ENCODE measurements at regions not wholly inside any gene's neighbourhood (a gene's known extent, or its start where the extent isn't known, plus 50 kb on each side); places are given as distances from the start of the nearest gene placed in this dataset.

- TF ChIP-seq, protein P1, sequence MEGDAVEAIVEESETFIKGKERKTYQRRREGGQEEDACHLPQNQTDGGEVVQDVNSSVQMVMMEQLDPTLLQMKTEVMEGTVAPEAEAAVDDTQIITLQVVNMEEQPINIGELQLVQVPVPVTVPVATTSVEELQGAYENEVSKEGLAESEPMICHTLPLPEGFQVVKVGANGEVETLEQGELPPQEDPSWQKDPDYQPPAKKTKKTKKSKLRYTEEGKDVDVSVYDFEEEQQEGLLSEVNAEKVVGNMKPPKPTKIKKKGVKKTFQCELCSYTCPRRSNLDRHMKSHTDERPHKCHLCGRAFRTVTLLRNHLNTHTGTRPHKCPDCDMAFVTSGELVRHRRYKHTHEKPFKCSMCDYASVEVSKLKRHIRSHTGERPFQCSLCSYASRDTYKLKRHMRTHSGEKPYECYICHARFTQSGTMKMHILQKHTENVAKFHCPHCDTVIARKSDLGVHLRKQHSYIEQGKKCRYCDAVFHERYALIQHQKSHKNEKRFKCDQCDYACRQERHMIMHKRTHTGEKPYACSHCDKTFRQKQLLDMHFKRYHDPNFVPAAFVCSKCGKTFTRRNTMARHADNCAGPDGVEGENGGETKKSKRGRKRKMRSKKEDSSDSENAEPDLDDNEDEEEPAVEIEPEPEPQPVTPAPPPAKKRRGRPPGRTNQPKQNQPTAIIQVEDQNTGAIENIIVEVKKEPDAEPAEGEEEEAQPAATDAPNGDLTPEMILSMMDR (IDR thresholded peaks at IDR 0.05; ENCODE audit: low read length): no peak
- TF ChIP-seq EZH2phosphoT487 (IDR thresholded peaks at IDR 0.05; ENCODE audit: low read length): no peak
- no peak for TF ChIP-seq EZH2 (optimal IDR thresholded peaks at IDR 0.05; ENCODE audit: low read depth, low read length)
- Histone ChIP-seq H3K4me1 (ENCODE audit: low read length) (no peaks in the 10 kb centered on the region), H3K4me2 (ENCODE audit: low read depth, low read length) (no peak overlapping the region), H3K9me2 (replicated peaks; ENCODE audit: insufficient read depth, low read length) (no peaks in the 10 kb centered on the region), H4K20me1 (ENCODE audit: insufficient read depth, low read length) (no peaks in the 10 kb centered on the region), H3K9me3 (replicated peaks; ENCODE audit: insufficient read depth, low read length) (no peaks in the 10 kb centered on the region), H3K36me3 (replicated peaks; ENCODE audit: insufficient read depth, low read length) (no peaks in the 10 kb centered on the region), H3K27ac (ENCODE audit: low read length) (no peak overlapping the region), H3F3A (ENCODE audit: insufficient read depth, low read length) (no peaks in the 10 kb centered on the region), H2AFZ (ENCODE audit: low read length) (no peak overlapping the region), H3K79me2 (ENCODE audit: low read length) (no peaks in the 10 kb centered on the region), H3K9ac (ENCODE audit: low read length) (no peak overlapping the region), H3K27me3 (replicated peaks; ENCODE audit: insufficient read depth, low read length) (no peaks in the 10 kb centered on the region), H3K4me3 (ENCODE audit: low read length) (no peak overlapping the region)
- no peak for DNase-seq
Observed at GRCh38 chr5:39559923-39560322, 135.1 kb upstream of the DAB2 start.

- no peak for DNase-seq
- no peak overlapping the region for H3K27ac ChIP-seq (ENCODE audit: low read length)
- no peaks in the 10 kb centered on the region for H3F3A ChIP-seq (ENCODE audit: insufficient read depth, low read length)
- H3K9me3 ChIP-seq (replicated peaks; ENCODE audit: insufficient read depth, low read length): no peaks in the 10 kb centered on the region
- no peak overlapping the region for H2AFZ ChIP-seq (ENCODE audit: low read length)
- no peak overlapping the region for H3K4me2 ChIP-seq (ENCODE audit: low read depth, low read length)
- TF ChIP-seq, protein P1 (IDR thresholded peaks at IDR 0.05; ENCODE audit: low read length): no peak
- TF ChIP-seq EZH2 (optimal IDR thresholded peaks at IDR 0.05; ENCODE audit: low read depth, low read length) (no peak), EZH2phosphoT487 (IDR thresholded peaks at IDR 0.05; ENCODE audit: low read length) (no peak)
- H3K4me1 ChIP-seq (ENCODE audit: low read length): no peaks in the 10 kb centered on the region
- H4K20me1 ChIP-seq (ENCODE audit: insufficient read depth, low read length): no peaks in the 10 kb centered on the region
- H3K27me3 ChIP-seq (replicated peaks; ENCODE audit: insufficient read depth, low read length): no peaks in the 10 kb centered on the region
- no peak overlapping the region for H3K9ac ChIP-seq (ENCODE audit: low read length)
- no peaks in the 10 kb centered on the region for H3K79me2 ChIP-seq (ENCODE audit: low read length)
- H3K4me3 ChIP-seq (ENCODE audit: low read length): no peak overlapping the region
- no peaks in the 10 kb centered on the region for H3K36me3 ChIP-seq (replicated peaks; ENCODE audit: insufficient read depth, low read length)
- H3K9me2 ChIP-seq (replicated peaks; ENCODE audit: insufficient read depth, low read length): no peaks in the 10 kb centered on the region
Observed at GRCh38 chr5:39558541-39558940, 133.8 kb upstream of the DAB2 start.

- H3K27me3 ChIP-seq (replicated peaks; ENCODE audit: insufficient read depth, low read length): no peaks in the 10 kb centered on the region
- H3K4me2 ChIP-seq (ENCODE audit: low read depth, low read length): no peak overlapping the region
- no peaks in the 10 kb centered on the region for H3K36me3 ChIP-seq (replicated peaks; ENCODE audit: insufficient read depth, low read length)
- no peaks in the 10 kb centered on the region for H3K4me1 ChIP-seq (ENCODE audit: low read length)
- H3K79me2 ChIP-seq (ENCODE audit: low read length): no peaks in the 10 kb centered on the region
- H2AFZ ChIP-seq (ENCODE audit: low read length): no peak overlapping the region
- no peaks in the 10 kb centered on the region for H3F3A ChIP-seq (ENCODE audit: insufficient read depth, low read length)
- no peaks in the 10 kb centered on the region for H4K20me1 ChIP-seq (ENCODE audit: insufficient read depth, low read length)
- no peak overlapping the region for H3K27ac ChIP-seq (ENCODE audit: low read length)
- no peak for TF ChIP-seq EZH2 (optimal IDR thresholded peaks at IDR 0.05; ENCODE audit: low read depth, low read length)
- no peak for TF ChIP-seq EZH2phosphoT487 (IDR thresholded peaks at IDR 0.05; ENCODE audit: low read length)
- TF ChIP-seq, protein P1 (IDR thresholded peaks at IDR 0.05; ENCODE audit: low read length): no peak
- H3K9ac ChIP-seq (ENCODE audit: low read length): no peak overlapping the region
- H3K9me3 ChIP-seq (replicated peaks; ENCODE audit: insufficient read depth, low read length): no peaks in the 10 kb centered on the region
- H3K4me3 ChIP-seq (ENCODE audit: low read length): no peak overlapping the region
- DNase-seq: no peak
- H3K9me2 ChIP-seq (replicated peaks; ENCODE audit: insufficient read depth, low read length): no peaks in the 10 kb centered on the region
Observed at GRCh38 chr5:39555788-39556187, 131.0 kb upstream of the DAB2 start.

All from MM.1S (cell line).